Effector memory CD8-positive, alpha-beta T cell (primary cell): ENCODE measurements at regions not wholly inside any gene's neighbourhood (a gene's known extent, or its start where the extent isn't known, plus 50 kb on each side); places are given as distances from the start of the nearest gene placed in this dataset.
"Not testable (repeated sequence)": the region's sequence is repeated elsewhere in the genome, so short reads cannot be mapped to it uniquely, and the experiment has no call there.

Experiments
- ATAC-seq: fragments of 150-1000 bp; cut with Tn5 transposase; replicated peaks from 2 replicates; pipeline ENCODE4 v1.10.0; 2021; ENCODE audit warnings: mild to moderate bottlenecking, moderate library complexity
- DNase-seq, 3 experiments: peaks; one replicate each; pipeline ENCODE4 v3.0.0; 2021
- H3K27ac Mint-ChIP-seq, 2 donors: one replicate each; pipeline ENCODE4 v1.8.0; 2022; ENCODE audit warnings: mild to moderate bottlenecking in 2 of 2, mixed read lengths in 2 of 2, moderate library complexity in 2 of 2
- H3K27me3 Mint-ChIP-seq, 2 donors: one replicate each; pipeline ENCODE4 v1.8.0; 2022; ENCODE audit warnings: mixed read lengths in 2 of 2
- H3K36me3 Mint-ChIP-seq: one replicate; pipeline ENCODE4 v1.8.0; 2022; ENCODE audit warnings: mild to moderate bottlenecking, moderate library complexity, mixed read lengths; ENCODE audit not compliant: insufficient read depth
- H3K4me1 Mint-ChIP-seq, 2 donors: one replicate each; pipeline ENCODE4 v1.8.0; 2022; ENCODE audit warnings: low read depth in 2 of 2, mixed read lengths in 2 of 2
- H3K4me3 Mint-ChIP-seq, 2 donors: one replicate each; pipeline ENCODE4 v1.8.0; 2022; ENCODE audit warnings: mild to moderate bottlenecking in 2 of 2, mixed read lengths in 2 of 2, moderate library complexity in 2 of 2
- H3K9me3 Mint-ChIP-seq, 2 donors: one replicate each; pipeline ENCODE4 v1.8.0; 2022; ENCODE audit warnings: mixed read lengths in 2 of 2

DNA sequence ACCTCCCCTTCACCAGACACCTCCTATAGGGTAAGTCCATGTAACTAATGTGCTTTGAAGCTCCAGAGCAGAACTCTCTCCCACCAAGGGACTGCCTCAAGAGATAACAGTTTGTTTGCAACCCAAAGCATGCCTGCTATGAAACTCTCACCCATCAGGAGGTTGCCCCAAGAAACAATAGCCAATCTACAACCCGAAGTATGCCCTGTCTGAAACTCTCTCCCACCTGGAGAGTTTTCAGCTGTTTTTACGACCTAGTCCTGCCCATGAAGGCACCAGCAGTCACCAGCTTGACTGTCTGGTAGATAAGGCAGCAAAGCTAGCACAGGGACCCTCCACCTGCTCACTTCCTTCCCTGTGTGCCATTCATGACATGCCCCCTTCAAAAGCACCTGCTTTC, 533.9 kb upstream of the CRIM1 start:
- Mint-ChIP-seq H3K27me3 (peaks cover 20 to 34% of the 10 kb centered on the region in 2 donors), H3K36me3 (no peaks in the 10 kb centered on the region), H3K9me3 (no peaks in the 10 kb centered on the region), H3K27ac (no peak overlapping the region), H3K4me1 (no peaks in the 10 kb centered on the region), H3K4me3 (no peak overlapping the region)
- no peak for ATAC-seq
- DNase-seq = no peak

DNA sequence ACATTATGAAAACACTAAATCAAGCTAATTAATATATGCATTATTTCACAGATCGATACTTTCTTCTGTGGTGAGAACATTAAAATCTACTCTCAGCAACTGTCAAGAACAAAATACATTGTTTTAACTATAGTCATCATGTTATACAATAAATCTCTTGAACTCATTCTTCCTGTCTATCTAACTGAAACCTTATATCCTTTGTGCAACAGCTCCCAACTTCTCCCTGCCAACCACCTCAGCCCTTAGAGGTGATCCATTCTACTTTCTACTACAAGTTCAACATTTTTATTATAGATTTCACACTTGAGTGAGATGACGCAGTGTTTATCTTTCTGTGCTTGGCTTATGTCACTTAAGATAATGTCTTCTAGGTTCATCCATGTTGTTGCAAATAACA, 535.2 kb upstream of the CRIM1 start:
- Mint-ChIP-seq H3K9me3 (no peaks in the 10 kb centered on the region), H3K4me3 (no peak overlapping the region), H3K27ac (no peak overlapping the region), H3K36me3 (no peaks in the 10 kb centered on the region), H3K4me1 (no peaks in the 10 kb centered on the region), H3K27me3 (peaks cover 32 to 46% of the 10 kb centered on the region in 2 donors)
- ATAC-seq = no peak
- DNase-seq = no peak

DNA sequence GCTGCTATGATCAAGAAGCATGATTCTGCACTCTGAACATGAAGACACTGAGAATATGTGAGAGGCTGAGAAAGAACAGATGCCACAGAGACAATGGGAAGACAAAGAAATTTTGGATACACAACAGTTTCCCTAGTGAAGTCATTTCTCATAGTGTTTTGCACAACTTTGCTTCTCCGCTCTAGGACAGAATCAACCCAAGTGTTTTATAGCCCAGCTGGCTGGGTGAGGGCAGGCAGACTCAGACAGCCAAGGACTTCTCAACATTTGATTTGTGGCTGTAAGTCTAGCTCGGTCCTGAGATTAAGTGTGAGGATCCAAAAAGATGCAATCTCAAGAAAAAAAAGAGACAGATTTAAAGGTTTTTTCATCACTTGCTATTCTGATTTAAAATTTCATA, 536.5 kb upstream of the CRIM1 start:
- no peak overlapping the region for H3K4me3 Mint-ChIP-seq
- H3K27me3 Mint-ChIP-seq = peaks cover 45 to 57% of the 10 kb centered on the region in 2 donors
- no peak for DNase-seq
- no peaks in the 10 kb centered on the region for H3K9me3 Mint-ChIP-seq
- H3K4me1 Mint-ChIP-seq = no peaks in the 10 kb centered on the region
- ATAC-seq = no peak
- H3K27ac Mint-ChIP-seq = no peak overlapping the region
- H3K36me3 Mint-ChIP-seq = no peaks in the 10 kb centered on the region

DNA sequence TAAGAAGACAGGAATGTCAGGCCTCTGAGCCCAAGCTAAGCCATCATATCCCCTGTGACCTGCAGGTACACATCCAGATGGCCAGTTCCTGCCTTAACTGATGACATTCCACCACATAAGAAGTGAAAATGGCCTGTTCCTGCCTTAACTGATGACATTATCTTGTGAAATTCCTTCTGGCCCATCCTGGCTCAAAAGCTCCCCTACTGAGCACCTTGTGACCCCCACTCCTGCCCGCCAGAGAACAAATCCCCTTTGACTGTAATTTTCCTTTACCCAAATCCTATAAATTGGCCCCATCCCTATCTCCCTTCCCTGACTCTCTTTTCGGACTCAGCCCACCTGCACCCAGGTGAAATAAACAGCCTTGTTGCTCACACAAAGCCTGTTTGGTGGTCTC, 537.2 kb upstream of the CRIM1 start:
- not testable (repeated sequence) for DNase-seq, H3K27ac Mint-ChIP-seq, H3K9me3 Mint-ChIP-seq, H3K4me3 Mint-ChIP-seq, H3K4me1 Mint-ChIP-seq, ATAC-seq, H3K36me3 Mint-ChIP-seq
- H3K27me3 Mint-ChIP-seq = peaks cover 45 to 57% of the 10 kb centered on the region in 2 donors

DNA sequence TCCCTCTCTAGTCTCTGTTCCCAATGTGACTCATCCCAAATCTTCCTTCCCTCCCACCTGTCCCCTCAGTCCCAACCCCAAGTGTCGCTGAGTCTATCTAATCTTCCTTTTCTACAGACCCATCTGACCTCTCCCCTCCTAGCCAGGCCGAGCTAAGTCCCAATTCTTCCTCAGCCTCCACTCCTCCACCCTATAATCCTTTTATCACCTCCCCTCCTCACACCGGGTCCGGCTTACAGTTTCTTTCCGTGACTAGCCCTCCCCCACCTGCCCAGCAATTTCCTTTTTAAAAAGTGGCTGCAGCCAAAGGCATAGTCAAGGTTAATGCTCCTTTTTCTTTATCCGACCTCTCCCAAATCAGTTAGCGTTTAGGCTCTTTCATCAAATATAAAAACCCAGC, 541.0 kb upstream of the CRIM1 start:
- not testable (repeated sequence) for H3K4me3 Mint-ChIP-seq, H3K9me3 Mint-ChIP-seq, H3K4me1 Mint-ChIP-seq, H3K36me3 Mint-ChIP-seq, ATAC-seq, DNase-seq, H3K27ac Mint-ChIP-seq
- H3K27me3 Mint-ChIP-seq = peaks cover 36 to 46% of the 10 kb centered on the region in 2 donors

DNA sequence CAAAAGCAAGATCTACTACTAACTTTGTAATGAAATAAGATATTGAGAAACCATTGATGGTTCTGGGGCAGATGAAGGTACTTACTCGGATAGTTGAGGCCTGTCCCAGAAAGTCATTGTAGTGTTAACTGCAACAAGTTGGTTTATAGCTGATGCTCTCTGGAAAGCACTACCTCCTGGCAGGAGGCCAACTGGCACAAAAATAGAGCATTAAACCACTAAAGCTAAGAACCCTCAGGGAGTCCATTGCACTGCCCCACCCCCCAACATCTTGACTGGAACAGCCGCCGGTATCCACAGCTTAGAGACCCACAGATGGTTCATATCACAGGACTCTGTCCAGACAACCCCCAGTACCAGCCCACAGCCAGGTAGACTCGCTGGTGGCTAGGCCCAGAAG, 552.5 kb upstream of the CRIM1 start:
- Mint-ChIP-seq H3K4me3 (no peak overlapping the region), H3K27ac (no peak overlapping the region), H3K27me3 (peaks cover 10 to 22% of the 10 kb centered on the region in 2 donors), H3K4me1 (no peaks in the 10 kb centered on the region), H3K9me3 (no peaks in the 10 kb centered on the region), H3K36me3 (no peaks in the 10 kb centered on the region)
- no peak for ATAC-seq
- no peak for DNase-seq

DNA sequence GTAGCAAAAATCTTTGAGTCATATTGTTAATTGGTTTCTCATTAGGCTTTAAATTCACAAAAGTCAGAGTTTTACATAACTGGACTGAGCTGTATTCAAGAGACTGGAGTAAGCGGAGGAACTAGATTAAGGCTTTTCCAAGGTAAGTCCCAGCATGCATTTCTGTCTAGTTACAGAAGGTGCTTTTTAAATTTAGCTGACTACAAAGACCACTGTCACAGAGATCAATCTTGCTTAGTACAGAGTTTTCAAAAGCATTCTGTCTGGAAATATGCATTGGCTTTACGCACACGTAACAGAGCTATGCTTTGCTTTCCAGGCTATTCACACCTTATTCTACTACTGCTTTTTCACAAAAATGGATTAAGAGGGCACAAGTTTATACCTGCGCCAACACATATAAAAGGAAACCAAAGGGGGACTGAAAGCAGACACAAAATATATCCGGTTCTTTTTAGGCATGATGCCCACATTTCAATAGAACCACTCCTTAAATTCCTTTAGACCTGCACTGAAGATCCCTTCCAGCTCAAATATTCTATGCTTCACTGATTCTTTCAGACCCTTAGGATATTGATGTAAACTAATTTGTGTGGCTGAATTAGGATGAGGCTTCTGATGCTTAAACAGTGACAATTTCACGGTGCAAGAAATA, 560.7 kb upstream of the CRIM1 start:
- DNase-seq (no peak), ATAC-seq (no peak)
- no peaks in the 10 kb centered on the region for H3K4me1 Mint-ChIP-seq
- H3K36me3 Mint-ChIP-seq = no peaks in the 10 kb centered on the region
- H3K27me3 Mint-ChIP-seq = peaks cover 15 to 35% of the 10 kb centered on the region in 2 donors
- no peak overlapping the region for H3K27ac Mint-ChIP-seq
- H3K4me3 Mint-ChIP-seq = no peak overlapping the region
- no peaks in the 10 kb centered on the region for H3K9me3 Mint-ChIP-seq

DNA sequence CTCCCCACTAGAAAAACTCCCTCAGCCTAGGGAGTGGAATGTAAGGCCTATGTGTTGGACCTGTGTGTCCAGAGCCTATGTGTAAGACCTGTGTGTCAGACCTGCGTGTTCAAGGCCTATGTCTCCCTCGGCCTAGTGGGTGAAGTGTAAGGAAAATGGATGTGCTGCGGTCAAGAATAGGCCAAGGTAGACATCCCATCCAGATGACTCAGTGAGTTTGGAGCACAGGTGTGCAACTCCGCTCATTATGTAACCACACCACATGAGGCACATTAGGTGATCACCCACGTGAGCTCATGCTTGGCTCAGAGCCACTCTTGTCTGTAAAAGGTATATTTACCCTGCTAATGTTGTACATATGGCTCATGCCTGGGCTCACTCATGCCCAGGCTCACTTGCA, 565.3 kb upstream of the CRIM1 start:
- Mint-ChIP-seq H3K4me3 (no peak overlapping the region), H3K9me3 (peaks cover 0 to 1% of the 10 kb centered on the region in 2 donors), H3K27me3 (peaks cover 15 to 19% of the 10 kb centered on the region in 2 donors), H3K27ac (no peak overlapping the region), H3K4me1 (no peaks in the 10 kb centered on the region), H3K36me3 (no peaks in the 10 kb centered on the region)
- ATAC-seq (no peak), DNase-seq (no peak)

DNA sequence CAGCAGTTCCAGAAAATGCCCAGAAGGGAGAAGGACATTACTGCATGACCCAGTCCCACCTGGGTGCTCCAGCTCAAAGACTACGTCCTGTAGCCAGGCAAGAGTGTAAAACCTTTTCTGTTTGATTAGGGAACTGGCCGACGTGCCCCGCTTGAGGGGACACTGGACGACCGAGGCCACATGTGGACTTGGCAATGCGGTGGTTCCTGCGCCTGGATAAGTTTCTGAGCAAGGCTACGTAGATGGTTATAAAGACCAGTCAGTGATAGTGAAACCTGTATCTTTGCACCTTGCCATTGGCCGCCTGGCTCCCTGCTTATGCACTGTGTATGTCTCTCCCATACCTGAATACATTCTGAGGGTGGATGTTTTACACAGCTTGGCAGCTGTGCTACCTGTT, 567.0 kb upstream of the CRIM1 start:
- Mint-ChIP-seq H3K4me1 (no peaks in the 10 kb centered on the region), H3K27me3 (peaks cover 12 to 13% of the 10 kb centered on the region in 2 donors), H3K4me3 (no peak overlapping the region), H3K27ac (no peak overlapping the region), H3K9me3 (peaks cover 0 to 1% of the 10 kb centered on the region in 2 donors), H3K36me3 (no peaks in the 10 kb centered on the region)
- DNase-seq = no peak
- ATAC-seq = no peak

DNA sequence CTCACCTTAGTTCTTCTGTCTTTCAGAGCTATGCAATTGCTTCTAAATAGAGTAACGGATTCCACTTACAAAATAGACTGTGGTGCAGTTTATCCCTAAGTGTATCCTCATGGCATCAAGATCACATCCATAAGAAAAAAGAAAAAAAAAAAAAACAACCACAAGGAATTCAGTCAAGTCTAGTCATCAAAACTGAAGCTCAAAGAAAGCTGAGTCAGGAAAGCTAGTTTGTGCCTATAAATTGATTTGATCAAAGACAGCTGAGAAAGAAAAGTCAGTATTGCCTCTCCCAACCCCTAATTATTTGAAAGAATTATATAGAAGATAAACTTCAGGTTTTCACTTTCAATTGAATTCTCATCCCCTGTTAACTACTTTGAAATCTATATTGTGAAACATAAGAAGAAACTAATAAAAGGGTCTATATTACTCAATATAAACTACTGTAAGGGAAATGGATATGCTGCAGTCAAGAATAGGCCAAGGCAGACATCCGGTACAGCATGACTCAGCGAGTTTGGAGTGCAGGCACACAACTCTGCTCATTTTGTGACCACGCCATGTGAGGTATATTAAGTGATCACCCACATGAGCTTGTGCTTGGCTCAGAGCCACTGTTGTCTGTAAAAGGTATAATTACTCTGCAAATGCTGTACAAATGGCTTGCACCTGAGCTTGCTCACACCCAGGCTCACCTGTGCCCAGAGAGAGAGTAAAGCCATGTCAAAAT, 568.1 kb upstream of the CRIM1 start:
- no peak for DNase-seq
- Mint-ChIP-seq H3K27me3 (peaks cover 2 to 3% of the 10 kb centered on the region in 2 donors), H3K4me3 (no peak overlapping the region), H3K27ac (no peak overlapping the region), H3K4me1 (no peaks in the 10 kb centered on the region), H3K9me3 (peaks cover 0 to 1% of the 10 kb centered on the region in 2 donors), H3K36me3 (no peaks in the 10 kb centered on the region)
- ATAC-seq = no peak

DNA sequence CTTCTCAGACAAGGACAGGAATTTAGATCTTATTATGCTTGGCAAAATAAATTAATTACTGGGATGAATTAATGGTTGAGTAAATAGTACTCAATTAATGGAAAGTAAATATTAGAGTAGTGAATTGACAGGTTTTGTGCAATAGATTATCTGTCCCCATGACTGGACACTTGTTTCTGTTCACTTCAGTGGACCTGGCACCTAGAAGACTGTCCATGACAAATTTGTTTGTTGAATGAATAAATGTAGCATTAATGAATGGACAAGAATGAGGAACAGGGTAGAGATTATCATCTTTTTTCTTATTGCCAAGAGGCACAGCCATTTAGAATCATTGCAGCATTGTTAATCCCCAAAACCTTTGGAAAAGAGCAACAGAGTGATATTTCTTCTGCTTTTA, 570.0 kb upstream of the CRIM1 start:
- no peak overlapping the region for H3K4me3 Mint-ChIP-seq
- ATAC-seq (no peak), DNase-seq (no peak)
- H3K27ac Mint-ChIP-seq = no peak overlapping the region
- no peaks in the 10 kb centered on the region for H3K4me1 Mint-ChIP-seq
- H3K9me3 Mint-ChIP-seq = peaks cover 0 to 1% of the 10 kb centered on the region in 2 donors
- no peaks in the 10 kb centered on the region for H3K27me3 Mint-ChIP-seq
- no peaks in the 10 kb centered on the region for H3K36me3 Mint-ChIP-seq

DNA sequence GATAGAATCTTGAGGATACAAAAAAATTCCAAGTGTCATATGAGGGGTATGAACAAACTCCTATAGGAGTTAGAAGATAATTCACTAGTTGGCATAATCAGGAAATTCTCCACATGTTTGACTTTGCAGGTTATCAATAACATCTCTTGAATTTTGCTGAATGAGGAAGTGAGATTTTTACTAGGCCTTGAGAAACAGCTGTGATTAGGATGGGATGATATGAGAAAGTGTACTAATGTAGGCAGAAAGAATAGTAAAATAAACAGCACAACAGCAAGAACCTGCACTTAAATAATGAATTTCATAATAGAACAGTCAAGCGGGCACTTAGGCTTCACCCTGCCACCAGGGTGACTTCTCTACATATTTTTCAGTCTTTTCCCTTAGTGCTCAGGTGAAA, 570.8 kb upstream of the CRIM1 start:
- ATAC-seq (no peak), DNase-seq (no peak)
- Mint-ChIP-seq H3K9me3 (peaks cover 0 to 1% of the 10 kb centered on the region in 2 donors), H3K4me1 (no peaks in the 10 kb centered on the region), H3K27me3 (no peaks in the 10 kb centered on the region), H3K4me3 (no peak overlapping the region), H3K27ac (no peak overlapping the region), H3K36me3 (no peaks in the 10 kb centered on the region)

DNA sequence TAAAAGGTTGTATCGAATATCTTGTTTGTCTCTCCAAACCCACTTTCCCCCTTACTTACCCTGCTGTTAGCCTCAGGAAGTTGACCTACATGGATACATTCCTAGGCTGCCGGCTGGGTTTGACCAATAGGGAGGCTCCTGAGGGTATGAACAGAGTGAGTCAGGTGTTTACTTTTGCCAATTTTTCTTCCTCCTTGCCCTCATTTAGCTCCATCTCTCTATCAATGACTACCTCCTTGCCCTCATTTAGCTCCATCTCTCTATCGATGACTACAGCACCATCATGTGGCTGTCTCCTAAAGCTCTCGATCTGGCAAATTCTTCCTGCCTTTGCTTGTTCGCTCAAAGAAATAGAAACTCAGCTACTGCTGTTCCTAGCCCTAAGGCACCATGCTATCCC, 571.9 kb upstream of the CRIM1 start:
- no peaks in the 10 kb centered on the region for H3K36me3 Mint-ChIP-seq
- H3K4me1 Mint-ChIP-seq = no peaks in the 10 kb centered on the region
- ATAC-seq = no peak
- H3K9me3 Mint-ChIP-seq = peaks cover 0 to 1% of the 10 kb centered on the region in 2 donors
- no peak overlapping the region for H3K27ac Mint-ChIP-seq
- peaks cover 0 to 2% of the 10 kb centered on the region in 2 donors for H3K27me3 Mint-ChIP-seq
- DNase-seq = no peak
- H3K4me3 Mint-ChIP-seq = no peak overlapping the region

DNA sequence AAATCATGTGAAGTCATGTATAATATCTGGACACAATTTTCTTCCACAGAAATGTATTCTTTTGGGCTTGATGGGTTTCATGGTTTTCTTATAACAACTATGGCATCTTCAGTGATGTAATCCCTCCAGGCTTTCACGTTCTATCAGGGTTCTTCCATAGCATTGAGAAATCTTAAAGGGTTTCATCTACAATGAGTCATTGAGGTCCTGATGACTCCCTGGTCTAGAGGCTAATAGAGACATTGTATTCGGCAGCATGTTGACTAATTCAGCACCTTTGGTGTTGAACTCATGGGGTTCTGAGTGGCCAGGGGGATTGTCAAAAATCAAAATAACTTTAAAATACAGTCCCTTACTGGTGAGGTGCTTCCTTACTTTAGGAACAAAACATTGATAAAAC, 614.0 kb upstream of the CRIM1 start:
- Mint-ChIP-seq H3K9me3 (peaks cover 0 to 3% of the 10 kb centered on the region in 2 donors), H3K36me3 (no peaks in the 10 kb centered on the region), H3K4me3 (no peak overlapping the region), H3K27me3 (no peaks in the 10 kb centered on the region), H3K27ac (no peak overlapping the region), H3K4me1 (no peaks in the 10 kb centered on the region)
- DNase-seq (no peak), ATAC-seq (no peak)
